HepG2 (cell line): ENCODE measurements at regions not wholly inside any gene's neighbourhood (a gene's known extent, or its start where the extent isn't known, plus 50 kb on each side); places are given as distances from the start of the nearest gene placed in this dataset.

ENCODE experiments used
- ATAC-seq: fragments of 200-7000 bp; cut with Tn5 transposase; 3 replicates; pipeline ENCODE4 v1.9.1; 2020; ENCODE audit warnings: mild to moderate bottlenecking, moderate library complexity
- BruUV-seq: library from RNA; stranded (reverse); fragments of 400-500 nt; replicated peaks from 2 replicates; lab custom pipeline; 2021; lab: Mats Ljungman, UMichigan
- CTCF ChIA-PET: fragments of 300-600 bp; formaldehyde crosslinking; extraction: SDS; loops from one replicate; lab custom pipeline; 2021; ENCODE audit warnings: low total read pairs, inconsistent platforms, low intra/inter-chr PET ratio; lab: Yijun Ruan, JAX
- POLR2A ChIA-PET: fragments of 350-600 bp; sonication (Branson Sonifier 250); formaldehyde crosslinking; loops from one replicate; lab custom pipeline; 2020; ENCODE audit warnings: antibody characterized with exemption, inconsistent platforms; lab: Yijun Ruan, JAX
- DNase-seq: peaks from one replicate; pipeline ENCODE4 v3.0.0-alpha.2; 2015; ENCODE audit warnings: low spot score
- FAIRE-seq: peaks from 3 replicates; lab custom pipeline; 2011; peaks lifted over from hg19 to GRCh38; lab: Jason Lieb, UNC
- H2AFZ ChIP-seq: one replicate; pipeline ENCODE4 v1.6.1; 2011; ENCODE audit warnings: low read length, inconsistent platforms
- H3K27ac ChIP-seq: fragments of 300-600 bp; 3 replicates; pipeline ENCODE4 v1.8.0; 2011; ENCODE audit warnings: mixed run types, mild to moderate bottlenecking, mixed read lengths, low read length, inconsistent platforms; ENCODE audit not compliant: insufficient read depth; ENCODE audit errors: extremely low read length
- H3K27me3 ChIP-seq, 2 experiments: fragments of 200-600 bp in 1 of 2; 2 replicates in 1 of 2; 3 replicates in 1 of 2; pipeline versions ENCODE4 v1.6.0 to v1.8.0; 2011; ENCODE audit warnings: low read length in 2 of 2, mild to moderate bottlenecking in 2 of 2, moderate library complexity in 2 of 2, inconsistent platforms in 1 of 2; ENCODE audit not compliant: insufficient read depth in 2 of 2, control insufficient read depth in 1 of 2
- H3K36me3 ChIP-seq, 2 experiments: fragments of 200-600 bp in 1 of 2; replicated peaks in 1 of 2; 2 replicates in 1 of 2; 3 replicates in 1 of 2; pipeline versions ENCODE4 v1.5.1 to v1.8.0; 2011; ENCODE audit warnings: low read length in 2 of 2, inconsistent platforms in 1 of 2; ENCODE audit not compliant: insufficient read depth in 2 of 2, control insufficient read depth in 1 of 2
- H3K4me1 ChIP-seq: 2 replicates; pipeline ENCODE4 v1.5.1; 2012; ENCODE audit warnings: low read length, inconsistent platforms; ENCODE audit not compliant: insufficient read depth
- H3K4me2 ChIP-seq: 2 replicates; pipeline ENCODE4 v1.6.0; 2011; ENCODE audit warnings: low read depth, low read length, inconsistent platforms
- H3K4me3 ChIP-seq, 3 experiments: fragments of 200-600 bp in 1 of 3; sonication (generic), shearing (Covaris generic) in 1 of 3; replicated peaks in 1 of 3; 2 replicates each; pipeline ENCODE4 v1.5.1; 2011 to 2016; ENCODE audit warnings: low read length in 3 of 3, inconsistent platforms in 2 of 3, low read depth in 2 of 3, mild to moderate bottlenecking in 2 of 3, control low read depth in 1 of 3, mixed read lengths in 1 of 3; ENCODE audit not compliant: insufficient read depth in 1 of 3
- H3K79me2 ChIP-seq: one replicate; pipeline ENCODE4 v1.6.1; 2011; ENCODE audit warnings: low read length, inconsistent platforms; ENCODE audit not compliant: insufficient read depth
- H3K9ac ChIP-seq: 2 replicates; pipeline ENCODE4 v1.6.0; 2011; ENCODE audit warnings: mild to moderate bottlenecking, low read depth, low read length, inconsistent platforms; ENCODE audit not compliant: insufficient read depth
- H3K9me3 ChIP-seq: 2 replicates; pipeline ENCODE4 v1.5.1; 2012; ENCODE audit warnings: mild to moderate bottlenecking, low read length
- H4K20me1 ChIP-seq: 2 replicates; pipeline ENCODE4 v1.6.0; 2011; ENCODE audit warnings: inconsistent platforms, mild to moderate bottlenecking, low read length, moderate library complexity; ENCODE audit not compliant: insufficient read depth
- CBFB ChIP-seq: sonication (generic); formaldehyde crosslinking; IDR thresholded peaks from 2 replicates; pipeline ENCODE4 v1.4.0; 2020; ENCODE audit warnings: missing genetic modification reagents
- HIVEP1 ChIP-seq: sonication (generic); formaldehyde crosslinking; IDR thresholded peaks from 2 replicates; pipeline ENCODE4 v1.4.0; 2020; ENCODE audit warnings: mild to moderate bottlenecking, missing genetic modification reagents
- HNRNPK ChIP-seq: fragments of 200-400 bp; formaldehyde crosslinking; IDR thresholded peaks from 2 replicates; pipeline ENCODE4 v1.6.1; 2018; ENCODE audit warnings: low read length, low read depth, moderate library complexity, mild to moderate bottlenecking; ENCODE audit not compliant: poor library complexity, severe bottlenecking
- STAT5B ChIP-seq: sonication (generic); formaldehyde crosslinking; IDR thresholded peaks from 2 replicates; pipeline ENCODE4 v1.4.0; 2020; ENCODE audit warnings: missing genetic modification reagents
- WGBS: methylation state at CpG from one replicate; pipeline ENCODE4 v1.1.6; 2017; ENCODE audit warnings: low lambda C conversion rate; 5-methylcytosine and 5-hydroxymethylcytosine counted together
- in situ Hi-C: cut with HindIII; loops from 2 replicates; pipeline ENCODE4 v1.10.0; 2017; ENCODE audit warnings: low pct_unique_long_range_greater_than_20kb; ENCODE audit not compliant: extremely low pct_ligation_motif_present
- intact Hi-C: fragments of 100-400 bp; cut with micrococcal nuclease; formaldehyde crosslinking; loops from one replicate; pipeline ENCODE4 v1.10.0; 2022; ENCODE audit not compliant: unreplicated experiment
- TF ChIP-seq, protein P1 (sequence below): fragments of 450-650 bp; IDR thresholded peaks from 2 replicates; pipeline ENCODE4 v1.6.1; 2017; ENCODE audit warnings: mild to moderate bottlenecking

DNA sequence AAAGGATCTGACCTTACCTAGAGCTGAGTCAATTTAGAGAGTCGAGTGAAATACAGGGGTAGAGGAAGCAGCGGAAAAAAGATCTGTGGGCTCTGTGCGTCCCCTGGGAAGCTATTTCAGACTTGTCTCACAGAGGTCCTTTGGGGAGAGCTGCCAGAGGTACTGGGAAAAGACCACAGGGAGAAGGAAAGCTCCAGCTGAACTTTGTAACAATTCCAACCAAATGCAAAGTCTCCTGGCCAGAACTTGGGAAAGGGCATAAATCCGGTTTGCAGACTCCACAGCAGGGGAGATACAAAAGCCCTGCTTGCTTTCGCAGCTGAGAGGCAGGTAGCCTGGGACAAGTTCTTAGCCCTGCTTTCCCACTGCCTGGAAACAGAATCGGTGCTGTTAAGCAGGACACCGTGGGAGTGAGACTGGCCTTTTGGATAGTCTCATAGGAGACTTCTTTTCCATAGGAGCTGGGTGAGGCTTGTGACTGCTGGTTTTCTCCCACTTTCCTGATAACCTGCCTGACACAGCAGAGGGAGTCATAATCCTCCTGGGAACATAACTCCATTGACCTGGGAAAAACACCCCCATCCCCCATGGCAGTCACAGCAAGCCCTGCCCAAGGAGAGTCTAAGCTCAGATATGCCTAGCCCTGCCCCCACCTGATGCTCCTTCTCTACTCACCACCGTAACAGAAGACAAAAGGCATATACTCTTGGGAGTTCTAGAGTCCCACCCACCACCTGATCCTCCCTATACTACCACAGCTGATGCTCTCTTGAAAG is 926.2 kb downstream of the KCNMA1 start:
- no peaks in the 10 kb centered on the region for H3K36me3 ChIP-seq
- DNase-seq (no peak), ATAC-seq (no peak), FAIRE-seq (no peak)
- CTCF ChIA-PET: no interaction called here
- H3K27ac ChIP-seq: no peak overlapping the region
- no peaks in the 10 kb centered on the region for H4K20me1 ChIP-seq
- POLR2A ChIA-PET: no interaction called here
- 16% methylated on average over 4 of the region's 8 CpGs for WGBS
- H3K79me2 ChIP-seq: no peaks in the 10 kb centered on the region
- H3K27me3 ChIP-seq: peaks cover 0 to 2% of the 10 kb centered on the region in 2 experiments; a peak in 2 of 5 replicates
- no peaks in the 10 kb centered on the region for H3K9me3 ChIP-seq
- no peak overlapping the region for H3K4me3 ChIP-seq
- no peak overlapping the region for H2AFZ ChIP-seq
- in situ Hi-C loops (no loop called here), intact Hi-C loops (no loop called here)
- H3K9ac ChIP-seq: no peak overlapping the region
- H3K4me2 ChIP-seq: no peak overlapping the region
- H3K4me1 ChIP-seq: no peaks in the 10 kb centered on the region
- BruUV-seq: no TSS peak
- no peak for TF ChIP-seq HNRNPK
- no peak for TF ChIP-seq HIVEP1 (CRISPR knock-in tag)
- TF ChIP-seq STAT5B (CRISPR knock-in tag): no peak
- no peak for TF ChIP-seq CBFB
- TF ChIP-seq, protein P1, sequence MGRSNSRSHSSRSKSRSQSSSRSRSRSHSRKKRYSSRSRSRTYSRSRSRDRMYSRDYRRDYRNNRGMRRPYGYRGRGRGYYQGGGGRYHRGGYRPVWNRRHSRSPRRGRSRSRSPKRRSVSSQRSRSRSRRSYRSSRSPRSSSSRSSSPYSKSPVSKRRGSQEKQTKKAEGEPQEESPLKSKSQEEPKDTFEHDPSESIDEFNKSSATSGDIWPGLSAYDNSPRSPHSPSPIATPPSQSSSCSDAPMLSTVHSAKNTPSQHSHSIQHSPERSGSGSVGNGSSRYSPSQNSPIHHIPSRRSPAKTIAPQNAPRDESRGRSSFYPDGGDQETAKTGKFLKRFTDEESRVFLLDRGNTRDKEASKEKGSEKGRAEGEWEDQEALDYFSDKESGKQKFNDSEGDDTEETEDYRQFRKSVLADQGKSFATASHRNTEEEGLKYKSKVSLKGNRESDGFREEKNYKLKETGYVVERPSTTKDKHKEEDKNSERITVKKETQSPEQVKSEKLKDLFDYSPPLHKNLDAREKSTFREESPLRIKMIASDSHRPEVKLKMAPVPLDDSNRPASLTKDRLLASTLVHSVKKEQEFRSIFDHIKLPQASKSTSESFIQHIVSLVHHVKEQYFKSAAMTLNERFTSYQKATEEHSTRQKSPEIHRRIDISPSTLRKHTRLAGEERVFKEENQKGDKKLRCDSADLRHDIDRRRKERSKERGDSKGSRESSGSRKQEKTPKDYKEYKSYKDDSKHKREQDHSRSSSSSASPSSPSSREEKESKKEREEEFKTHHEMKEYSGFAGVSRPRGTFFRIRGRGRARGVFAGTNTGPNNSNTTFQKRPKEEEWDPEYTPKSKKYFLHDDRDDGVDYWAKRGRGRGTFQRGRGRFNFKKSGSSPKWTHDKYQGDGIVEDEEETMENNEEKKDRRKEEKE: no peak
